GM06990 (cell line): ENCODE measurements at regions not wholly inside any gene's neighbourhood (a gene's known extent, or its start where the extent isn't known, plus 50 kb on each side); places are given as distances from the start of the nearest gene placed in this dataset.

ENCODE experiments used
- DNase-seq: peaks from one replicate; pipeline ENCODE4 v3.0.0-alpha.2; 2011; ENCODE audit not compliant: insufficient read length; ENCODE audit errors: extremely low read depth
- H3K27me3 ChIP-seq: replicated peaks from 2 replicates; pipeline ENCODE4 v1.6.0; 2011; ENCODE audit warnings: low read length; ENCODE audit not compliant: control insufficient read depth, insufficient read depth
- H3K36me3 ChIP-seq: 2 replicates; pipeline ENCODE4 v1.5.1; 2011; ENCODE audit warnings: low read length; ENCODE audit not compliant: control insufficient read depth, insufficient read depth
- H3K4me3 ChIP-seq: replicated peaks from 2 replicates; pipeline ENCODE4 v1.5.1; 2011; ENCODE audit warnings: low read depth, mild to moderate bottlenecking, control low read depth, low read length
- TF ChIP-seq, protein P1 (sequence below): IDR thresholded peaks from 2 replicates; pipeline ENCODE4 v1.5.1; 2011; ENCODE audit warnings: low read length, control low read depth, mild to moderate bottlenecking, inconsistent platforms; ENCODE audit not compliant: insufficient read depth, poor library complexity, severe bottlenecking

- DNase-seq: no peak
- Histone ChIP-seq H3K27me3 (no peaks in the 10 kb centered on the region; the same call in 1 of the 2 replicates), H3K4me3 (no peak overlapping the region), H3K36me3 (no peaks in the 10 kb centered on the region)
- TF ChIP-seq, protein P1, sequence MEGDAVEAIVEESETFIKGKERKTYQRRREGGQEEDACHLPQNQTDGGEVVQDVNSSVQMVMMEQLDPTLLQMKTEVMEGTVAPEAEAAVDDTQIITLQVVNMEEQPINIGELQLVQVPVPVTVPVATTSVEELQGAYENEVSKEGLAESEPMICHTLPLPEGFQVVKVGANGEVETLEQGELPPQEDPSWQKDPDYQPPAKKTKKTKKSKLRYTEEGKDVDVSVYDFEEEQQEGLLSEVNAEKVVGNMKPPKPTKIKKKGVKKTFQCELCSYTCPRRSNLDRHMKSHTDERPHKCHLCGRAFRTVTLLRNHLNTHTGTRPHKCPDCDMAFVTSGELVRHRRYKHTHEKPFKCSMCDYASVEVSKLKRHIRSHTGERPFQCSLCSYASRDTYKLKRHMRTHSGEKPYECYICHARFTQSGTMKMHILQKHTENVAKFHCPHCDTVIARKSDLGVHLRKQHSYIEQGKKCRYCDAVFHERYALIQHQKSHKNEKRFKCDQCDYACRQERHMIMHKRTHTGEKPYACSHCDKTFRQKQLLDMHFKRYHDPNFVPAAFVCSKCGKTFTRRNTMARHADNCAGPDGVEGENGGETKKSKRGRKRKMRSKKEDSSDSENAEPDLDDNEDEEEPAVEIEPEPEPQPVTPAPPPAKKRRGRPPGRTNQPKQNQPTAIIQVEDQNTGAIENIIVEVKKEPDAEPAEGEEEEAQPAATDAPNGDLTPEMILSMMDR: no peak
Measured at GRCh38 chr6:155549028-155549798, 93.6 kb upstream of the NOX3 start.

DNA sequence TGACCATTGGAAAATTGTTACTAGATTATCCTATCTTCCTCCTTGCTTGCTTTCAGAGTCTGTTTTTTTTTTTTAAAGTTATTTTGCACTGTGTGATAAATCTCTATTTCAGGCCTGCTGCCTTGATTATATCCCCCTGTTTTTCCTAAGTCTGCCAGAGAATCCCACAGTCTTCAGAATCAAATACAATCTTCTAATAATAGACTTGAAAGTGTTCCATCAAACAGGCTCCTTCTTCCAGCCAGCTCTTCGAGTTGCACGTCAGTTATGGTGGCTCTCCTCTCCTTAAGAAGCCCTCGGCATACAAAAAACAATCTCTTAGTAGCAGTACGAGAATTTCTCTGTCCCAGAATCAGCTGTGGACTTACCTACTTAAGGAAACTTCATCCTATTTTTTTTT, 92.9 kb upstream of the NOX3 start:
- H3K36me3 ChIP-seq: no peaks in the 10 kb centered on the region
- TF ChIP-seq, protein P1: no peak
- no peak for DNase-seq

GRCh38 chr6:155544677-155545076, 89.0 kb upstream of the NOX3 start:
- TF ChIP-seq, protein P1: no peak
- H3K36me3 ChIP-seq: no peaks in the 10 kb centered on the region
- DNase-seq: no peak
- H3K27me3 ChIP-seq: no peaks in the 10 kb centered on the region
- H3K4me3 ChIP-seq: no peak overlapping the region

More for the DNA sequence above, 92.9 kb upstream of the NOX3 start:
- Histone ChIP-seq H3K4me3 (no peak overlapping the region), H3K27me3 (no peaks in the 10 kb centered on the region; the same call in 1 of the 2 replicates)

DNA sequence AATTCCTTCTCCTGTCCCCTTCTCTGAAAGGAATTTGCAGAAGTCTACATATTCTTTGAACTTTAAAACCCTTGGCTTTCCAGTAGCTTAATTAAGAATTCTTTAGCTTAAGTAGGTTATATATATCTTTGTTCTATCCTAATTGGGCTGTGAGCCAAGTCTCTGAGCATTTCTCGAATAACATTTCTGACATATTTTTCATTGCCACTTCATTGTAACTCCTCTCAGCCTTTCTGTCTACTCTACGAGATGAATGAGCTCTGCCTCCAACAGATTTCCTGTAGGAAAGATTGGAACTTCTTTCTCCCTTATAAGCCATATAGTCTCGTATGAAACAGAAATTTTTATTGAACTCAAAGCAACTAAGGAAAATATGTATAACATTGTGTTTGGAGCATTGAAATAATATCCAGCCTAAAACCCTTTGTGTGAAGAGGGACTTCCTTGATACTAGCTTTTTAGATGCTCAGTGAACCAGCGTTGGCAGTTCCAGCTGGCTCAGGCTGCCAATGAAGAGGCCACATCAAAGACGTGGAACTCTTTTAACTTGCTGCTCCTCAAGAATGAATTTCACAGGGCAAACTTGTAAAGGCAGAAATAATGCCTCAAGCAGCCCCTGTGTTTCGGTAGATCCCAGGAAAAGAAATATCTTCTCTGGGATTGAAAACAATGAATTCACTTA, 87.7 kb upstream of the NOX3 start:
- DNase-seq: no peak
- Histone ChIP-seq H3K36me3 (no peaks in the 10 kb centered on the region), H3K4me3 (no peak overlapping the region), H3K27me3 (no peaks in the 10 kb centered on the region)
- TF ChIP-seq, protein P1: no peak

GRCh38 chr6:155542036-155542435, 86.4 kb upstream of the NOX3 start:
- Histone ChIP-seq H3K27me3 (no peaks in the 10 kb centered on the region), H3K36me3 (no peaks in the 10 kb centered on the region), H3K4me3 (no peak overlapping the region)
- DNase-seq: no peak
- TF ChIP-seq, protein P1: no peak
